ENCODE measurements at regions not wholly inside any gene's neighbourhood (a gene's known extent, or its start where the extent isn't known, plus 50 kb on each side); places are given as distances from the start of the nearest gene placed in this dataset.

DNA sequence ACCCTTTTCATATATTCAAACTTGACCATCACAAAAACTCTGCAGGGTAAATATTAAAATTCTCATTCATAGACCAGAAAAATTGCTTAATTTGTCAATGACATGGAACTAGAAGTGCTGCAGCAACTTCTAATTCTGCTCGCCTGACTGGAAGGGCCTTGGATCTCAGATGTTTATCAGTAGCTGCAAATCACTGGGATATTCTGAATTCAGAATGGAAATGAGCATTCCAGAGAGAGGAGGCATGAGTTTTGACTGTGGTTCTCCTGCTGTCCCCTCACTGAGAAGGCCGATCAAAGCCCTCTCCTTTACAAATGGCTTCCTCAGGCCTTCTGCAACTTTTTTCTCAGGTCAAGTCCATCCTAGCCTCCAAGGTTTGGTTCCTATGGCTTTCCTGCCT is 171.3 kb upstream of the FAM78B start (continued):
- TF ChIP-seq FOSL1 (IDR thresholded peaks at IDR 0.05; ENCODE audit: insufficient read depth, low read depth, low read length), result no peak
- TF ChIP-seq, protein P1, sequence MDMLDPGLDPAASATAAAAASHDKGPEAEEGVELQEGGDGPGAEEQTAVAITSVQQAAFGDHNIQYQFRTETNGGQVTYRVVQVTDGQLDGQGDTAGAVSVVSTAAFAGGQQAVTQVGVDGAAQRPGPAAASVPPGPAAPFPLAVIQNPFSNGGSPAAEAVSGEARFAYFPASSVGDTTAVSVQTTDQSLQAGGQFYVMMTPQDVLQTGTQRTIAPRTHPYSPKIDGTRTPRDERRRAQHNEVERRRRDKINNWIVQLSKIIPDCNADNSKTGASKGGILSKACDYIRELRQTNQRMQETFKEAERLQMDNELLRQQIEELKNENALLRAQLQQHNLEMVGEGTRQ (IDR thresholded peaks at IDR 0.05; ENCODE audit: low read length), result no peak
- no peak for TF ChIP-seq SIRT6 (IDR thresholded peaks at IDR 0.05; ENCODE audit: low read length)
- TF ChIP-seq, protein P2, sequence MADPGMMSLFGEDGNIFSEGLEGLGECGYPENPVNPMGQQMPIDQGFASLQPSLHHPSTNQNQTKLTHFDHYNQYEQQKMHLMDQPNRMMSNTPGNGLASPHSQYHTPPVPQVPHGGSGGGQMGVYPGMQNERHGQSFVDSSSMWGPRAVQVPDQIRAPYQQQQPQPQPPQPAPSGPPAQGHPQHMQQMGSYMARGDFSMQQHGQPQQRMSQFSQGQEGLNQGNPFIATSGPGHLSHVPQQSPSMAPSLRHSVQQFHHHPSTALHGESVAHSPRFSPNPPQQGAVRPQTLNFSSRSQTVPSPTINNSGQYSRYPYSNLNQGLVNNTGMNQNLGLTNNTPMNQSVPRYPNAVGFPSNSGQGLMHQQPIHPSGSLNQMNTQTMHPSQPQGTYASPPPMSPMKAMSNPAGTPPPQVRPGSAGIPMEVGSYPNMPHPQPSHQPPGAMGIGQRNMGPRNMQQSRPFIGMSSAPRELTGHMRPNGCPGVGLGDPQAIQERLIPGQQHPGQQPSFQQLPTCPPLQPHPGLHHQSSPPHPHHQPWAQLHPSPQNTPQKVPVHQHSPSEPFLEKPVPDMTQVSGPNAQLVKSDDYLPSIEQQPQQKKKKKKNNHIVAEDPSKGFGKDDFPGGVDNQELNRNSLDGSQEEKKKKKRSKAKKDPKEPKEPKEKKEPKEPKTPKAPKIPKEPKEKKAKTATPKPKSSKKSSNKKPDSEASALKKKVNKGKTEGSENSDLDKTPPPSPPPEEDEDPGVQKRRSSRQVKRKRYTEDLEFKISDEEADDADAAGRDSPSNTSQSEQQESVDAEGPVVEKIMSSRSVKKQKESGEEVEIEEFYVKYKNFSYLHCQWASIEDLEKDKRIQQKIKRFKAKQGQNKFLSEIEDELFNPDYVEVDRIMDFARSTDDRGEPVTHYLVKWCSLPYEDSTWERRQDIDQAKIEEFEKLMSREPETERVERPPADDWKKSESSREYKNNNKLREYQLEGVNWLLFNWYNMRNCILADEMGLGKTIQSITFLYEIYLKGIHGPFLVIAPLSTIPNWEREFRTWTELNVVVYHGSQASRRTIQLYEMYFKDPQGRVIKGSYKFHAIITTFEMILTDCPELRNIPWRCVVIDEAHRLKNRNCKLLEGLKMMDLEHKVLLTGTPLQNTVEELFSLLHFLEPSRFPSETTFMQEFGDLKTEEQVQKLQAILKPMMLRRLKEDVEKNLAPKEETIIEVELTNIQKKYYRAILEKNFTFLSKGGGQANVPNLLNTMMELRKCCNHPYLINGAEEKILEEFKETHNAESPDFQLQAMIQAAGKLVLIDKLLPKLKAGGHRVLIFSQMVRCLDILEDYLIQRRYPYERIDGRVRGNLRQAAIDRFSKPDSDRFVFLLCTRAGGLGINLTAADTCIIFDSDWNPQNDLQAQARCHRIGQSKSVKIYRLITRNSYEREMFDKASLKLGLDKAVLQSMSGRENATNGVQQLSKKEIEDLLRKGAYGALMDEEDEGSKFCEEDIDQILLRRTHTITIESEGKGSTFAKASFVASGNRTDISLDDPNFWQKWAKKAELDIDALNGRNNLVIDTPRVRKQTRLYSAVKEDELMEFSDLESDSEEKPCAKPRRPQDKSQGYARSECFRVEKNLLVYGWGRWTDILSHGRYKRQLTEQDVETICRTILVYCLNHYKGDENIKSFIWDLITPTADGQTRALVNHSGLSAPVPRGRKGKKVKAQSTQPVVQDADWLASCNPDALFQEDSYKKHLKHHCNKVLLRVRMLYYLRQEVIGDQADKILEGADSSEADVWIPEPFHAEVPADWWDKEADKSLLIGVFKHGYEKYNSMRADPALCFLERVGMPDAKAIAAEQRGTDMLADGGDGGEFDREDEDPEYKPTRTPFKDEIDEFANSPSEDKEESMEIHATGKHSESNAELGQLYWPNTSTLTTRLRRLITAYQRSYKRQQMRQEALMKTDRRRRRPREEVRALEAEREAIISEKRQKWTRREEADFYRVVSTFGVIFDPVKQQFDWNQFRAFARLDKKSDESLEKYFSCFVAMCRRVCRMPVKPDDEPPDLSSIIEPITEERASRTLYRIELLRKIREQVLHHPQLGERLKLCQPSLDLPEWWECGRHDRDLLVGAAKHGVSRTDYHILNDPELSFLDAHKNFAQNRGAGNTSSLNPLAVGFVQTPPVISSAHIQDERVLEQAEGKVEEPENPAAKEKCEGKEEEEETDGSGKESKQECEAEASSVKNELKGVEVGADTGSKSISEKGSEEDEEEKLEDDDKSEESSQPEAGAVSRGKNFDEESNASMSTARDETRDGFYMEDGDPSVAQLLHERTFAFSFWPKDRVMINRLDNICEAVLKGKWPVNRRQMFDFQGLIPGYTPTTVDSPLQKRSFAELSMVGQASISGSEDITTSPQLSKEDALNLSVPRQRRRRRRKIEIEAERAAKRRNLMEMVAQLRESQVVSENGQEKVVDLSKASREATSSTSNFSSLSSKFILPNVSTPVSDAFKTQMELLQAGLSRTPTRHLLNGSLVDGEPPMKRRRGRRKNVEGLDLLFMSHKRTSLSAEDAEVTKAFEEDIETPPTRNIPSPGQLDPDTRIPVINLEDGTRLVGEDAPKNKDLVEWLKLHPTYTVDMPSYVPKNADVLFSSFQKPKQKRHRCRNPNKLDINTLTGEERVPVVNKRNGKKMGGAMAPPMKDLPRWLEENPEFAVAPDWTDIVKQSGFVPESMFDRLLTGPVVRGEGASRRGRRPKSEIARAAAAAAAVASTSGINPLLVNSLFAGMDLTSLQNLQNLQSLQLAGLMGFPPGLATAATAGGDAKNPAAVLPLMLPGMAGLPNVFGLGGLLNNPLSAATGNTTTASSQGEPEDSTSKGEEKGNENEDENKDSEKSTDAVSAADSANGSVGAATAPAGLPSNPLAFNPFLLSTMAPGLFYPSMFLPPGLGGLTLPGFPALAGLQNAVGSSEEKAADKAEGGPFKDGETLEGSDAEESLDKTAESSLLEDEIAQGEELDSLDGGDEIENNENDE (IDR thresholded peaks at IDR 0.05; ENCODE audit: insufficient replicate concordance, low read length), result no peak
- TF ChIP-seq BCL11A (IDR thresholded peaks at IDR 0.05; ENCODE audit: low read depth in 2 of 2, low read length in 2 of 2), result no peak
- no peak for TF ChIP-seq MAFK (IDR thresholded peaks at IDR 0.05; ENCODE audit: low read depth, low read length)

Data from H1 (cell line).